ENCODE measurements at regions not wholly inside any gene's neighbourhood (a gene's known extent, or its start where the extent isn't known, plus 50 kb on each side); places are given as distances from the start of the nearest gene placed in this dataset.

GRCh38 chr5:163645421-163646416 is 140.3 kb downstream of the MAT2B start:
- TF ChIP-seq POLR2A (IDR thresholded peaks at IDR 0.05) (no peak), CTCF (IDR thresholded peaks at IDR 0.05) (no peak)

Data from transverse colon (tissue), 3 donors.